Stimulated activated CD8-positive, alpha-beta memory T cell treated with anti-CD3 and anti-CD28 coated beads, Interleukin-7, amount 100 ng/mL, for 4 hours (primary cell): ENCODE measurements at regions not wholly inside any gene's neighbourhood (a gene's known extent, or its start where the extent isn't known, plus 50 kb on each side); places are given as distances from the start of the nearest gene placed in this dataset.
"Not testable (repeated sequence)": the region's sequence is repeated elsewhere in the genome, so short reads cannot be mapped to it uniquely, and the experiment has no call there.

Source experiments
- DNase-seq, 2 donors: peaks; one replicate each; pipeline ENCODE4 v3.0.0-alpha.2; 2020; ENCODE audit warnings: low read depth in 2 of 2

GRCh38 chr7:64469673-64470072 lies 93.2 kb downstream of the ZNF680 start:
- DNase-seq: no peak

DNA sequence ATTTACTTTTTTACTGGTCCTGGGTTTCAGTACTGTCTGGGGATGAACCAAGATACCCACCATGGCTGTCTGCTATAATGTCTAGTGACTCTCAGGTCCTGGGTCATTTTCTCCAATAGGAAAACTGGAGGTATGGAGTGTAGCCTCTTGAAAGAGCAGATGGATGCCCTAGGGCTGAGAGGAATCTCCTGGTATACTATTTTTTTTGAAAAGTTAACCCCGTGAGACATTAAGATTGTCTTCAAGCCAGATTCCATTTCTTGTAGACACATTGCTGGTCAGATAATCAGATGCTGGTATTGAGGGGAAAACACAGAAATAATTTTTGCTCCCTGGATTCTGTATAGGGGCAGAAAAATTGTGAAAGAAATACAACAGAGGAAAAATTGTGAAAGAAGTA lies 97.3 kb downstream of the ZNF680 start:
- DNase-seq: no peak

DNA sequence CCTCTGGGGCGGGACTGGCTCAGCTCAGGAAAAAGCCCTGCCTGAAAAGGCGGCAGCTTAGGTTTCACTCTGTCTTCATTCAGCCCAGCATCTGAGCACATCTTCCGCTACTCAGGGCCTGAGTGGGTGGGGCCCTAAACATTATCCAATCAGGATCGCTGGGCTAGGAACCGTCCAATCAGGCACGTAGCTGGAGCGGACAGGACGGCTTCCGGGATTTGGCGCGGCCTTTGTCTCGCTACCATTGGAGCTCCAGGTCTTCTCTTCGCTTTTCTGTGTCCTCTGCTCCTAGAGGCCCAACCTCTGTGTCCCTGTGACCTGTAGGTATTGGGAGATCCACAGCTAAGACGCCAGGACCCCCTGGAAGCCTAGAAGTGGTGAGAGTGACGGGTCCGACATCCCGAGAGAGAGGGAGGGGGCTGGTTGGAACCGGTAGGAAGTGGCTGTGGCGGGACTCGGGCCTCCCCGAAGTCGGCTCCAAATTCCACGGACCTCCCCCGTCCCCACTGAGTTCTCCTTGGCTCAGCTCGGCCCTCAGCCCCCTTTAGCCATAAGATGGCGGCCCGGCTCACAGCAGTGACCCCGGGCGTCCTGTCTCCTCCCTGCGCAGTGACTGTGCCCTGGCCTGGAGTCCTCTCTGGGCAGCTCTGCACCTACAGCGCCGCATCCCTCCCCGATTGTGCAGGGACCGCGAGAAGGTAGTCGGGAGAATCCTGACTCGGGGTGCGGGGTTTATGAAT lies 99.1 kb downstream of the ZNF680 start:
- DNase-seq: peak in 1 of 2 donors; percentile 0

DNA sequence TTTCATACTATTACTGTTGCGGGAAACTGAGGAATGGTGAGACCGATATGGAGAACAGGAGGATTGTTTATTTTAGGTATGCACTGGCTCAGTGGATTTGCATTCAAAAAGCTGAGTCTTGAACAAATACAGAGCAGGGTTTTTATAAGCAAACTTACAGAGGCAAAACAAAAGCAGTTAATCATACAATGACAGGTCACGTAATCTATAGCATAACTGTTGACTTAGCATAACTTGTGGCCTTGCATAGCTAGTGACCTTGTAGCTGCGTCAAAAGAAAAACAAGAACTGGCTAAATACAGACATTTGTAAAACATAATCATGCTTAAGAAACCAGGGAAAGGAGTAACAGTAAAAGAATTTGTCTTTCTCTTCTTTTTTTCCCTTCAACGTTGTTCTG lies 103.0 kb downstream of the ZNF680 start:
- not testable (repeated sequence) for DNase-seq

- DNase-seq: no peak
Observed at GRCh38 chr7:64433590-64433989, 119.8 kb downstream of the ZNF736 start.

- DNase-seq: no peak
Observed at GRCh38 chr7:64431838-64432237, 118.1 kb downstream of the ZNF736 start.

DNA sequence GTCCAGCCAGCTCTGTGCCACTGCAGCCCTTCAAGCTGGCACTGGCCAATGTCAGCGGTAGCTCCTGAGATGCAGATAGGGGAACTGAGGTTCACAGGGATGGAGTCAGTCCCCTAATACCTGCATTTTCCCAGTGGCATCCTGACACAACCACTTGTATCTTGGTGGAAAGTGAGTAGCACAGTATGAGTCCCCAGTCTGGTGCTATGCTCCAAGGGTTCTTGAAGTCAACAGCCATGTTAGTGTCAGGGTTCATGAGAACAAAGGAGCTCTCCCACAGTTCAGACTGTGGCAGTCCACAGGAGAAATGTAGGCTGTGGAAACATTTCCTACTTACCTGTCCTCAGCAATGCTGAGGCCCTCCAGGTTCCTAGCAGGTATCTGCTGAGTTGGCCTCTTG lies 115.5 kb downstream of the ZNF736 start:
- no peak for DNase-seq

- DNase-seq: not testable (repeated sequence)
Observed at GRCh38 chr7:64425436-64425835, 111.7 kb downstream of the ZNF736 start.

DNA sequence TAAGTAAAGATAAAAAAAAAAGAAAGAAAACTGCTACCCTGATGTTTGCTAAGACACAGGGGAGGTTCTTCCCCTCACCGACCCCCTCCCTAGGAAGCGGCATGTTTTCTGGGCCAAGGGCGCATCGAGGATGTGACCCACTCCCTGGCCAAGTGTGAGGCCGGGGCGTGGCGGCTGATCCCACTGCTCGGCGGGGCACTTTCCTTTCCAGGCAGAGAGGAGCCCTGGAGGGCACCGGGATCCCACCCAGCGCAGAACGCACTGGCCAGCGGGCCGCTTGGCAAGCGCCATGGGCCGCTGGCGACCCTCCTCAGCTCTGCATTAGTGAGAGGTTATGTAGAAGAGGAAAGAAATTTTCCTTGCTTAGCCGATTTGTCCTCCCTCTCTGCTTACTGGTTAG lies 93.4 kb downstream of the ZNF736 start:
- DNase-seq: no peak
